GM19099 (cell line): ENCODE measurements at regions not wholly inside any gene's neighbourhood (a gene's known extent, or its start where the extent isn't known, plus 50 kb on each side); places are given as distances from the start of the nearest gene placed in this dataset.

Source experiments
- POLR2A ChIP-seq: IDR thresholded peaks from 3 replicates; pipeline ENCODE4 v1.6.1; 2011; ENCODE audit warnings: low read depth; ENCODE audit not compliant: insufficient read length; ENCODE audit errors: extremely low read depth

- no peak for TF ChIP-seq POLR2A
Observed at GRCh38 chr5:56493308-56493707, 260.2 kb upstream of the ANKRD55 start.

DNA sequence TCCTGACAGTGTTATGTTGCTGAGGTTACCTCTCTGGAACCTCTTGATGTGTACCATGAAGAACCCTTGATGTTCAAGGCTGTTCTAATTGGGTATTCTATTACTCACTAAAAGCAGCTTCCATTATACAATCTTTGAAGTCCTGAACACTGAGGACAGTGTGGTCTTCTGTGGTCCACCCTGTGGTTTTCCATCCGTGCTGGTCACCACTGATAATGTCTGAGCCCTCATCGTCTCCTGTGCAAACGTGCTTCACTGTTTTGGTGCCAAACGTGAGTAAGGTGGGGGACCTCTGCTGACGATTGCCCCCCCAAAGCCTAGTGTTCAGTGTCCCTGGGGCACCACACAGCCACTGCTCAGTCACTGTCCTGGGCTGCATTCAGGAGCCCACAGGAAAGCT lies 259.7 kb upstream of the ANKRD55 start:
- TF ChIP-seq POLR2A: no peak

- no peak for TF ChIP-seq POLR2A
Observed at GRCh38 chr5:56490971-56491468, 257.9 kb upstream of the ANKRD55 start.

- no peak for TF ChIP-seq POLR2A
Observed at GRCh38 chr5:56489272-56489671, 256.1 kb upstream of the ANKRD55 start.

GRCh38 chr5:56487528-56488115 lies 254.5 kb upstream of the ANKRD55 start:
- no peak for TF ChIP-seq POLR2A

DNA sequence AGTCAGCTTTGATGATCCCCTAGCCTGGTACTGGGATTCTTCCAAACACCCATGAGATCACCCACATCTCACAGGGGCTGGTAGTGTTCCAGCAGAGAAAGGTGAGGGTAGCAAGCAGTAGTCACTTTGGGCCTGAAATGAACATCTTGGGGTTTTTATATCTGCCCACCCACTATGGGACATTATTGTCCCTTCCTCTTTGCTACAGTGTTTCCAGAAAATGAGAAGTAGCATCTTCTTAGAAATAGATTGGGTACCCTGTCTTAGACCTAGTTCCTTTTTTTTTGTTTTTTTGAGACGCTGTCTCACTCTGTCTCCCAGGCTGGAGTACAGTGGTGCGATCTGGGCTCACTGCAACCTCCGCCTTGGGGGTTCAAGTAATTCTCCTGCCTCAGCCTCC lies 249.2 kb upstream of the ANKRD55 start:
- no peak for TF ChIP-seq POLR2A

GRCh38 chr5:56481428-56482357 lies 248.6 kb upstream of the ANKRD55 start:
- TF ChIP-seq POLR2A: no peak

GRCh38 chr5:56480705-56481427 lies 247.7 kb upstream of the ANKRD55 start:
- TF ChIP-seq POLR2A: no peak

DNA sequence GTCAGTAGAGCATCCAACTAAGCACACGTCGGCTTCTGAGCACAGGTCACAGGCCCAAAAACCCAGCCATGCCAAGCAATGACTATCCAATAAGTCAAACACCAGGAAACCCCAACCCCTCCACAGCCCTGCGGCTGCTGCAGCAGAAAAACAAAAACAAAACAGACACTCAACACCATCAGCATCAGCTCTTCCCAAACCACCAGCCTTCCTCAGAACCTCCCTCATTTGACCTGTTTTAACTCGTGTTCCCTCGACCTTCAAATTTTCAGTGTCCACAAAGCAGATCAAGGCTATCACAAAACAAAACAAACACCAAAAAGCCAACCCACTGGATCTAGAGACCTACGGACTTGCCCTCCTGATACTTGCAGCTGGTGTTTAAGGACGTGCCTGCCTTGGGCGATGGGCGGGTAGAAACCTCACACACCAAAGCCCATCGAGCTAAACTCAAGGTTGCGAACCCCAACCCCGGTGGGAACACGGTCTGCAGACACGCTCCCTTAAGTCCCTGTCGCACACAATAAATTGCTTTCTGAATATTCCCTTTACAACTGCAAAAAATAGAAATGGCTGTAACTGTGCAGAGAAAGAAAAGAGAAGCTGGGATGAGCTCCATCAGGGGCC lies 247.1 kb upstream of the ANKRD55 start:
- TF ChIP-seq POLR2A: no peak

- no peak for TF ChIP-seq POLR2A
Observed at GRCh38 chr5:56479696-56480077, 246.6 kb upstream of the ANKRD55 start.

GRCh38 chr5:56479126-56479525 lies 246.0 kb upstream of the ANKRD55 start:
- no peak for TF ChIP-seq POLR2A

DNA sequence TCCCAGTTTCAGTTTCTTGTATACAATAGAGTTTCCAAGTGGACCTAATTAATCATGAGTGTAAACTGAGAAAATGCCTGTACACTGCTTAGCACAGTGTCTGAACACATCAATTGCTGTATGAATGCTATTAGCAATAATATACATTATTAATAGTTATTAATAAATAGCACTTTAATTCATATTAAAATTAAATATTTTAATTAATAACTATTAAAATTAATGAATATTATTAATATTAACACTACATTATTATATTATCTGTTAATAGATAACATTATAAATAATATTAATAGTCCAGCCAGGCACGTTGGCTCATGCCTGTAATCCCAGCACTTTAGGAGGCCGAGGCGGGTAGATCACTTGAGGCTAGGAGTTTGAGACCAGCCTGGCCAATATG lies 244.9 kb upstream of the ANKRD55 start:
- no peak for TF ChIP-seq POLR2A

DNA sequence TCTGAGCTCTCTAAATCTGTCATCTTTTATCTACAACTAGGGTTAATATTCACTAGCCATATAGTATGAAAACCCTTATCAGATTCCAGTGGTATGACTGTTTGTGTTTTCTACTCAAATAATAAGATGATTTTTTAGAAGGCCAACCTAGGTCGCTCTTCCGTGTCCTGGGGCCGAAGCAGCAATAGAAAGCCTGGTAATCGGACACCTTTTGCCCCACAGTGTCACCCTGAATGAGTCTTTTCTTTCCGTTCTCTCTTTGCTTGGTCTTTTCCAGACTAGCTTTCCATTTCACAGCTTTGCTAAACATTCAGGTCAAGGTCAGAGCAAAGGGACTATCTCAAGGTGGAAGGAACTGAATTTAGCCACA lies 243.3 kb upstream of the ANKRD55 start:
- TF ChIP-seq POLR2A: no peak

DNA sequence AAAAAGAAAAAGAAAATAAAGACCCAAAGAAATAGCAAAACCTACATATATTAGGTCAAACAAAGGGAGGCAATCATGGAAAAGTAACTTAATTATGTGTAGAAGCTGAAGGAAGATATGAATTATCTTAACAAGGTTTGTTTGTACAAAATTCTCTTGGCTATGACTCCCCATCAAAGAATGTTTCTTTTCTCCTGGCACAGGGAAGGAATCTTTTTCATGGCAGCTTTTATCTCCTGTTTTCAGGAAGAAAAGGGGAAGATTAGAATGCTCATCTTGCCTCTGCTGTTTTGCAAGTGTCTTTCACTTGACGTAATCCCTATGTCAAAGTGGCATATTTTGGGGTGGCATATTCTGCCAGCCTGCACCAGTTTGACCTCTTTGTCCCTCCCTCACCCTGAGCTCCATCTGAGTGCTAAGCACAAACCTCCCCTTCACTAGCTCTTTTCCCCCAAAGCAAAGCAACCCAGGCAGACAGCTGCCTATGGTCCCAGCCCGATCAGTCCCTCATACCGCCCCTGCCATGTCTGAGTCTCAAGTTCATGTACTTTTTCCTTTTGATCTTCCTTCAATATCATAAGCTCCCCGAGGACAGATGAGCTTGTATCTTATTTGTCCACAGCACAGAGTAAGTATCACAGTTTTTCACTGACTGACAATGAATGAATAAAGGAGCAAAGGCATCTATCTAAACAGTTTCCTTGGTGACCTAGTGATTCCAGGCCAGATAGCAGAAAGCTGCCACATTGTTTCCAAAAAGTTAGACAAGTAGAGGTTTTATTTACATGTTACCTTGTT lies 242.8 kb upstream of the ANKRD55 start:
- no peak for TF ChIP-seq POLR2A

- TF ChIP-seq POLR2A: no peak
Observed at GRCh38 chr5:56471707-56472106, 238.6 kb upstream of the ANKRD55 start.

DNA sequence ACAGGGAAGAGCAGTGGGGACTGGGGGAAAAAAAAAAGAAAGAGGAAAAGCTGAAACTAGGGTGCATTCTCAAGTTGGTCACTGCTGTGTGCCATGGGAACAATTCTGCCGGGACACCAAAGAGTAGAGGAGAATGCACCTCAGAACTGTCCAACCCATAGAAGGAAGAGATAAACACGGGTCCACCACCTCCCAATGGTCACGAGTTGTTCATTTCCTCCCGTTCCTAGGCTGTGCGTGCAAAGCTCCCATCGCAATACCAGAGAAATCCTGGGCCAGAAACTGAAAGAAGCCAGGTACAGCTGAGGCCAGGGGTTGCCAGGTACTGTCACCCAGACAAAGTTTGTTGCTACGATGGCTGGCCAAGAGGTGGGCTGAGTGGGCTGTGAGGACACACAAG lies 236.9 kb upstream of the ANKRD55 start:
- no peak for TF ChIP-seq POLR2A
